GM23248 (cell line): ENCODE measurements at regions not wholly inside any gene's neighbourhood (a gene's known extent, or its start where the extent isn't known, plus 50 kb on each side); places are given as distances from the start of the nearest gene placed in this dataset.

ENCODE experiments used
- DNase-seq: peaks from one replicate; pipeline ENCODE4 v3.0.0-alpha.2; 2015
- H2AFZ ChIP-seq: fragments of 200-600 bp; sonication (generic); 2 replicates; pipeline ENCODE4 v1.6.1; 2016; ENCODE audit warnings: antibody characterized with exemption
- H3F3A ChIP-seq: fragments of 200-600 bp; sonication (generic); 2 replicates; pipeline ENCODE4 v1.6.1; 2016; ENCODE audit warnings: mild to moderate bottlenecking, antibody characterized with exemption, mixed run types; ENCODE audit not compliant: insufficient read depth
- H3K27ac ChIP-seq: fragments of 200-600 bp; sonication (generic); 2 replicates; pipeline ENCODE4 v1.5.1; 2016; ENCODE audit warnings: mild to moderate bottlenecking
- H3K27me3 ChIP-seq: fragments of 200-600 bp; sonication (generic); replicated peaks from 2 replicates; pipeline ENCODE4 v1.6.1; 2016; ENCODE audit warnings: mild to moderate bottlenecking; ENCODE audit not compliant: insufficient read depth
- H3K36me3 ChIP-seq: fragments of 200-600 bp; sonication (generic); 2 replicates; pipeline ENCODE4 v1.6.1; 2016; ENCODE audit warnings: low read depth, mild to moderate bottlenecking
- H3K4me1 ChIP-seq: fragments of 200-600 bp; sonication (generic); 2 replicates; pipeline ENCODE4 v1.6.1; 2016; ENCODE audit warnings: mild to moderate bottlenecking; ENCODE audit not compliant: insufficient read depth
- H3K4me2 ChIP-seq: fragments of 200-600 bp; sonication (generic); one replicate; pipeline ENCODE4 v1.6.1; 2016; ENCODE audit warnings: mild to moderate bottlenecking; ENCODE audit not compliant: unreplicated experiment
- H3K4me3 ChIP-seq: fragments of 200-600 bp; sonication (generic); 2 replicates; pipeline ENCODE4 v1.5.1; 2016; ENCODE audit warnings: mild to moderate bottlenecking
- H3K79me2 ChIP-seq: fragments of 200-600 bp; sonication (generic); 2 replicates; pipeline ENCODE4 v1.6.1; 2016; ENCODE audit warnings: mild to moderate bottlenecking; ENCODE audit not compliant: insufficient read depth
- H3K9ac ChIP-seq: fragments of 200-600 bp; sonication (generic); 2 replicates; pipeline ENCODE4 v1.6.1; 2016; ENCODE audit warnings: mild to moderate bottlenecking
- H3K9me2 ChIP-seq: fragments of 200-600 bp; sonication (generic); 2 replicates; pipeline ENCODE4 v1.6.1; 2016; ENCODE audit warnings: mixed run types, mild to moderate bottlenecking, moderate library complexity; ENCODE audit not compliant: insufficient read depth
- H3K9me3 ChIP-seq: fragments of 200-600 bp; sonication (generic); one replicate; pipeline ENCODE4 v1.6.1; 2017; ENCODE audit warnings: low read depth
- H4K20me1 ChIP-seq: fragments of 200-600 bp; sonication (generic); 2 replicates; pipeline ENCODE4 v1.6.0; 2016; ENCODE audit not compliant: insufficient read depth
- EZH2 ChIP-seq: fragments of 200-600 bp; sonication (generic); IDR thresholded peaks from 2 replicates; pipeline ENCODE4 v1.6.1; 2018; ENCODE audit warnings: antibody characterized with exemption, mild to moderate bottlenecking; ENCODE audit not compliant: insufficient read depth, poor library complexity, severe bottlenecking
- EZH2phosphoT487 ChIP-seq: fragments of 200-600 bp; sonication (generic); IDR thresholded peaks from 2 replicates; pipeline ENCODE4 v1.6.1; 2018; ENCODE audit warnings: antibody characterized with exemption, moderate library complexity, mild to moderate bottlenecking, low read depth; ENCODE audit not compliant: insufficient read depth
- WGBS, 2 experiments: methylation state at CpG; one replicate each; pipeline ENCODE4 v1.1.6; 2015 to 2017; ENCODE audit warnings: low lambda C conversion rate in 2 of 2, low coverage in 1 of 2; ENCODE audit errors: missing lambda C conversion rate in 2 of 2; 5-methylcytosine and 5-hydroxymethylcytosine counted together
- in situ Hi-C: fragments of 300-500 bp; cut with MboI; formaldehyde crosslinking; loops from 2 replicates; pipeline ENCODE4 v1.15.0; 2020

DNA sequence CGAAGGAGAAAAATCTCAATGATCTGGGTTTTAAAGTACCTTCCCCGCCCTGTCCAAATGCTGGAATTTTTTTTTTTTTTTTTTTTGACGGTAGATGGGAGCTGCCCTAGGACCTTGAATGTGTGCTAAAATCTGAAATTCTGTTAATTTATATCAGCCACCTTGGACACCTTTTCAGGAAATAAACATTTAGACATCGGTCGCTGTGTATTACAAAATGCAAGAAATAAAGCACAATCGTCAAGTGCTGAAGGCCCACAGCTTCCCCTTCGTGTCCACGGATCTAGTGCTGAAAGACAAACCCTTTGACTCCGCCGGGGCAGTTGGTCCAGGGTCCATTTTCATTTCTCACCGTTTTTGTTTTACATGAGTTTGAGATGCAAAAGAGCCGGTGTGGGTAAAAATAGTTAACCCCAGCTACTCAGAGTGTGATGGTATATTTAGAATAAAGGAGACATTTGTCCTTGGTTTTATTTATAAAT, 90.2 kb upstream of the CHD2 start:
- H3F3A ChIP-seq = peaks cover 21% of the 10 kb centered on the region
- TF ChIP-seq EZH2 (no peak), EZH2phosphoT487 (no peak)
- no peaks in the 10 kb centered on the region for H3K27me3 ChIP-seq
- peaks cover 29% of the 10 kb centered on the region for H3K79me2 ChIP-seq
- peak overlapping the region; percentile 96 for H3K27ac ChIP-seq
- H3K4me3 ChIP-seq = peak overlapping the region; percentile 74
- H3K9ac ChIP-seq = peak overlapping the region; percentile 95
- peaks cover 28% of the 10 kb centered on the region for H3K4me1 ChIP-seq
- H4K20me1 ChIP-seq = no peaks in the 10 kb centered on the region
- H3K9me3 ChIP-seq = no peaks in the 10 kb centered on the region
- H3K4me2 ChIP-seq = peak overlapping the region; percentile 84
- DNase-seq = peak; percentile 56
- H2AFZ ChIP-seq = peak overlapping the region; percentile 79
- no peaks in the 10 kb centered on the region for H3K36me3 ChIP-seq
- no peaks in the 10 kb centered on the region for H3K9me2 ChIP-seq
- in situ Hi-C loops = loop anchor here (10.0 kb wide), 1 partner anchor 95 kb away; the partner anchor contains the start of gene CHD2
- 55% methylated on average over 12 of the region's 12 CpGs for WGBS, 2 experiments

- Histone ChIP-seq H3F3A (peaks cover 14% of the 10 kb centered on the region; the same call in 1 of the 2 replicates), H3K9me2 (no peaks in the 10 kb centered on the region), H3K9me3 (no peaks in the 10 kb centered on the region), H3K4me2 (peak overlapping the region; percentile 84), H2AFZ (peak overlapping the region; percentile 79), H3K27ac (no peak overlapping the region), H3K79me2 (peaks cover 25% of the 10 kb centered on the region), H3K36me3 (no peaks in the 10 kb centered on the region), H3K9ac (peak overlapping the region; percentile 95), H3K4me3 (no peak overlapping the region), H4K20me1 (no peaks in the 10 kb centered on the region), H3K4me1 (peaks cover 23% of the 10 kb centered on the region), H3K27me3 (no peaks in the 10 kb centered on the region)
- TF ChIP-seq EZH2phosphoT487 = no peak
- TF ChIP-seq EZH2 = no peak
- in situ Hi-C loops = no loop called here
- 79 to 84% methylated on average over 10 of the region's 10 CpGs for WGBS, 2 experiments
- peak; percentile 12 for DNase-seq
Observed at GRCh38 chr15:92810418-92811138, 89.5 kb upstream of the CHD2 start.

GRCh38 chr15:92811148-92811913, 88.8 kb upstream of the CHD2 start:
- no peak for TF ChIP-seq EZH2phosphoT487
- no peak for TF ChIP-seq EZH2
- Histone ChIP-seq H3K79me2 (peaks cover 17% of the 10 kb centered on the region), H4K20me1 (no peaks in the 10 kb centered on the region), H3K4me2 (no peak overlapping the region), H3K4me3 (no peak overlapping the region), H3K27me3 (no peaks in the 10 kb centered on the region), H3K9me2 (no peaks in the 10 kb centered on the region), H3K27ac (no peak overlapping the region), H2AFZ (peak overlapping the region; percentile 79), H3K9ac (no peak overlapping the region), H3F3A (peaks cover 12% of the 10 kb centered on the region; the same call in 1 of the 2 replicates), H3K36me3 (no peaks in the 10 kb centered on the region), H3K4me1 (peaks cover 23% of the 10 kb centered on the region), H3K9me3 (no peaks in the 10 kb centered on the region)
- WGBS, 2 experiments = 74 to 79% methylated on average over 6 of the region's 6 CpGs
- in situ Hi-C loops = no loop called here
- DNase-seq = no peak

DNA sequence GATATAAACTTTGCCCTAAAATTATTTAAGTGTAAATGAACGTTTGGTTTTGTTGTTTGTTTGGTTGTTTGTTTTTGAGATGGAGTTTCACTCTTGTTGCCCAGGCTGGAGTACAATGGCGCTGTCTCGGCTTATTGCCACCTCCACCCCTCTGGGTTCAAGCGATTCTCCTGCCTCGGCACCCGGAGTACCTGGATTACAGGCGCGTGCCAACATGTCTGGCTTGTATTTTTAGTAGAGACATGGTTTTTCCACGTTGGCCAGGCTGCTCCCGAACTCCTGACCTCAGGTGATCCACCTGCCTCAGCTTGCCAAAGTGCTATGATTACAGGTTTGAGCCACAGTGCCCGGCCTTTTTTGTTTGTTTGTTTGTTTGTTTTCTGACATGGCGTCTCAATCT, 87.9 kb upstream of the CHD2 start:
- no peaks in the 10 kb centered on the region for H4K20me1 ChIP-seq
- in situ Hi-C loops = no loop called here
- H3K27ac ChIP-seq = no peak overlapping the region
- no peak overlapping the region for H2AFZ ChIP-seq
- H3K4me3 ChIP-seq = no peak overlapping the region
- H3F3A ChIP-seq = peaks cover 12% of the 10 kb centered on the region; the same call in 1 of the 2 replicates
- H3K36me3 ChIP-seq = no peaks in the 10 kb centered on the region
- H3K4me1 ChIP-seq = peaks cover 23% of the 10 kb centered on the region
- no peaks in the 10 kb centered on the region for H3K9me2 ChIP-seq
- no peak for TF ChIP-seq EZH2
- TF ChIP-seq EZH2phosphoT487 = no peak
- H3K4me2 ChIP-seq = no peak overlapping the region
- DNase-seq = no peak
- H3K9ac ChIP-seq = no peak overlapping the region
- H3K79me2 ChIP-seq = peaks cover 10% of the 10 kb centered on the region
- H3K27me3 ChIP-seq = no peaks in the 10 kb centered on the region
- 90 to 91% methylated on average over 12 of the region's 12 CpGs for WGBS, 2 experiments
- H3K9me3 ChIP-seq = no peaks in the 10 kb centered on the region
